Neural progenitor cell (in vitro differentiated cells): ENCODE measurements at regions not wholly inside any gene's neighbourhood (a gene's known extent, or its start where the extent isn't known, plus 50 kb on each side); places are given as distances from the start of the nearest gene placed in this dataset.

Experiments
- DNase-seq: peaks from one replicate; pipeline ENCODE4 v3.0.0-alpha.2; 2016; ENCODE audit warnings: low spot score
- H2AFZ ChIP-seq: fragments of 200-600 bp; sonication (generic); replicated peaks from 2 replicates; pipeline ENCODE4 v1.6.1; 2016; ENCODE audit warnings: antibody characterized with exemption
- H3F3A ChIP-seq: fragments of 200-600 bp; sonication (generic); 2 replicates; pipeline ENCODE4 v1.6.1; 2016; ENCODE audit warnings: antibody characterized with exemption, low read depth
- H3K27ac ChIP-seq: fragments of 200-600 bp; sonication (generic); 2 replicates; pipeline ENCODE4 v1.5.1; 2016; ENCODE audit warnings: mild to moderate bottlenecking
- H3K27me3 ChIP-seq: fragments of 200-600 bp; sonication (generic); 2 replicates; pipeline ENCODE4 v1.6.1; 2016; ENCODE audit warnings: mild to moderate bottlenecking, moderate library complexity
- H3K36me3 ChIP-seq: fragments of 200-600 bp; sonication (generic); 2 replicates; pipeline ENCODE4 v1.5.1; 2016
- H3K4me1 ChIP-seq: fragments of 200-600 bp; sonication (generic); 2 replicates; pipeline ENCODE4 v1.6.1; 2016; ENCODE audit warnings: mixed run types
- H3K4me2 ChIP-seq: fragments of 200-600 bp; sonication (generic); 2 replicates; pipeline ENCODE4 v1.6.1; 2016
- H3K4me3 ChIP-seq: fragments of 200-600 bp; sonication (generic); 2 replicates; pipeline ENCODE4 v1.5.1; 2016
- H3K79me2 ChIP-seq: fragments of 200-600 bp; sonication (generic); 2 replicates; pipeline ENCODE4 v1.6.1; 2016; ENCODE audit warnings: low read depth
- H3K9ac ChIP-seq: fragments of 200-600 bp; sonication (generic); 2 replicates; pipeline ENCODE4 v1.6.1; 2016
- H3K9me3 ChIP-seq: fragments of 200-600 bp; sonication (generic); 2 replicates; pipeline ENCODE4 v1.5.1; 2016; ENCODE audit warnings: low read depth
- H4K20me1 ChIP-seq: fragments of 200-600 bp; sonication (generic); 2 replicates; pipeline ENCODE4 v1.6.1; 2016; ENCODE audit warnings: low read depth
- H3K27ac Mint-ChIP-seq: 3 replicates; pipeline ENCODE4 v1.8.0; 2021; ENCODE audit warnings: mixed read lengths
- H3K27me3 Mint-ChIP-seq: 2 replicates; pipeline ENCODE4 v1.8.0; 2022; ENCODE audit warnings: low read depth, mild to moderate bottlenecking, inconsistent platforms, moderate library complexity, mixed read lengths; ENCODE audit not compliant: insufficient read depth
- H3K36me3 Mint-ChIP-seq: 3 replicates; pipeline ENCODE4 v1.8.0; 2021; ENCODE audit warnings: mixed read lengths
- H3K4me1 Mint-ChIP-seq: 3 replicates; pipeline ENCODE4 v1.8.0; 2021; ENCODE audit warnings: mixed read lengths
- H3K4me3 Mint-ChIP-seq: 3 replicates; pipeline ENCODE4 v1.8.0; 2021; ENCODE audit warnings: mild to moderate bottlenecking, moderate library complexity, mixed read lengths
- H3K9me3 Mint-ChIP-seq: 3 replicates; pipeline ENCODE4 v1.8.0; 2020; ENCODE audit warnings: mixed read lengths
- CTCF ChIP-seq: fragments of 200-600 bp; sonication (generic); IDR thresholded peaks from 2 replicates; pipeline ENCODE4 v1.5.1; 2017; ENCODE audit warnings: antibody characterized with exemption, mild to moderate bottlenecking
- EZH2 ChIP-seq: fragments of 200-600 bp; sonication (generic); IDR thresholded peaks from 2 replicates; pipeline ENCODE4 v1.6.1; 2017; ENCODE audit warnings: antibody characterized with exemption, mild to moderate bottlenecking, moderate library complexity
- EZH2phosphoT487 ChIP-seq: fragments of 200-600 bp; sonication (generic); IDR thresholded peaks from 2 replicates; pipeline ENCODE4 v1.6.1; 2017; ENCODE audit warnings: antibody characterized with exemption

DNA sequence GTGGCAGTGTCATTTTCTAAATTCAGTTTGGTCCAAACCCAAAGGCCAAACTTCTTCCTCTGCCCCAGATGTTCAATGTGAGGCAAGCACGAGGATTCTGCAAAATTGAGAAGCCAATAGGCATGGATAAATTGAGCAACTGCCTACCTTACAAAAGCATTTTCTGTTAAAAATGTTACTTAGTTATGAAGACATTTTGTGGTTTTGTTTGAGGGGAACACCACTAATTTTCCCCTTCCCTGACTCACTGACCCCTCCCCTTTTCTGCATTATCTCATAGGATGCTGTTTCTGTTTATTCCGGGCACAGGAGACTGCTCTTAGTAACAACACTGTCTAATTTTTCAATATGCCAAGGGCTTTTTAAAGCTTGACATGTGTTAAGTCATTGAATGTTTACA lies 462.8 kb downstream of the INSC start:
- Histone ChIP-seq H3K9me3 (no peaks in the 10 kb centered on the region), H3K4me1 (no peaks in the 10 kb centered on the region), H3K27ac (no peak overlapping the region), H3K9ac (no peak overlapping the region), H3K36me3 (no peaks in the 10 kb centered on the region), H3K4me3 (no peak overlapping the region), H3K27me3 (no peaks in the 10 kb centered on the region), H4K20me1 (no peaks in the 10 kb centered on the region), H2AFZ (no peak overlapping the region), H3K4me2 (no peak overlapping the region), H3F3A (no peaks in the 10 kb centered on the region), H3K79me2 (no peaks in the 10 kb centered on the region)
- no peak for TF ChIP-seq CTCF
- TF ChIP-seq EZH2: no peak
- TF ChIP-seq EZH2phosphoT487: no peak
- H3K9me3 Mint-ChIP-seq: no peaks in the 10 kb centered on the region
- peaks cover 2% of the 10 kb centered on the region for H3K4me1 Mint-ChIP-seq
- no peak for DNase-seq
- no peak overlapping the region for H3K27ac Mint-ChIP-seq
- no peaks in the 10 kb centered on the region for H3K36me3 Mint-ChIP-seq
- no peak overlapping the region for H3K4me3 Mint-ChIP-seq
- peaks cover 4% of the 10 kb centered on the region for H3K27me3 Mint-ChIP-seq

- no peaks in the 10 kb centered on the region for H3F3A ChIP-seq
Measured at GRCh38 chr11:15579287-15580001, 464.7 kb downstream of the INSC start.

DNA sequence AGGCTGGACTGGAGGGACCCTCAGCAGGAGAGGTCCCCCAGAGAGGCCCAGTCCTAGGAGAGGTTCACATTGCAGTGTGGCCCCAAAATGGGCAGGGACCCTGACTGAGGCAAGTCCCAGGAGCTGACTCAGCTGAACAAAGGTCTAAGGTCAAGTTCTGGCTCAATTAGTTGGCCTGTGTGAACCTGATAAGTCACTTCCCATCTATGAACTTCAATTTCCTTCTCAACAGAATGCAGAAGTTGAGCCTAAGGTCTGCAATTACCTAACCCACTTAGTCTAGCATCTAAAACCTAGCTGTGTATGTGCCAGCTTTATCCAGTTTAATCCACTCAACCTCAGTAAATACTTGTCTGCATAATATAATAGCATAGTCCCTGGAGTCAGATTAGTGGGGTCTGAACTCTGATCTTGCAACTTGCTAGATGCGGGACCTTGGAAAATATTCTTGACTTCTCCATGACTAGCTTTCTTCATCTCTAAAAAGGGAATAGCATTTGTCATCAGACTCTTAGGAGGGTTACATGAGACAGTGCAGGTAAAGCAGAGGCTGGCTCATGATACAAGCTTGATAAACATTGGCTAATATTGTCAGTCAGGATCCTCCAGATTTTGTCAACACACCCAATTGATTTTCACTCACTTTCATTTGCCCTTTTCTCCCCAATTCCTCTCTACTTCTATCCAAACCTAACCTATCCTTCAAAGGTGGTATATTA lies 465.5 kb downstream of the INSC start:
- Histone ChIP-seq H3K9ac (no peak overlapping the region), H3K4me2 (no peak overlapping the region), H3K27ac (no peak overlapping the region), H3K9me3 (no peaks in the 10 kb centered on the region), H2AFZ (no peak overlapping the region), H3K4me3 (no peak overlapping the region), H3K4me1 (no peaks in the 10 kb centered on the region), H3K79me2 (no peaks in the 10 kb centered on the region), H4K20me1 (no peaks in the 10 kb centered on the region), H3K27me3 (no peaks in the 10 kb centered on the region), H3F3A (no peaks in the 10 kb centered on the region), H3K36me3 (no peaks in the 10 kb centered on the region)
- TF ChIP-seq EZH2phosphoT487 (no peak), CTCF (no peak), EZH2 (no peak)
- Mint-ChIP-seq H3K4me3 (no peak overlapping the region), H3K9me3 (no peaks in the 10 kb centered on the region), H3K4me1 (peaks cover 6% of the 10 kb centered on the region), H3K27me3 (peaks cover 2% of the 10 kb centered on the region), H3K36me3 (no peaks in the 10 kb centered on the region), H3K27ac (no peak overlapping the region)
- no peak for DNase-seq

More at GRCh38 chr11:15579287-15580001, 464.7 kb downstream of the INSC start:
- Histone ChIP-seq H3K4me1 (no peaks in the 10 kb centered on the region), H3K4me3 (no peak overlapping the region), H3K27ac (no peak overlapping the region), H4K20me1 (no peaks in the 10 kb centered on the region), H2AFZ (no peak overlapping the region), H3K27me3 (no peaks in the 10 kb centered on the region), H3K36me3 (no peaks in the 10 kb centered on the region), H3K9me3 (no peaks in the 10 kb centered on the region), H3K4me2 (no peak overlapping the region), H3K9ac (no peak overlapping the region), H3K79me2 (no peaks in the 10 kb centered on the region)
- TF ChIP-seq EZH2phosphoT487 (no peak), CTCF (no peak), EZH2 (no peak)
- H3K4me1 Mint-ChIP-seq: peaks cover 7% of the 10 kb centered on the region
- no peak overlapping the region for H3K27ac Mint-ChIP-seq
- DNase-seq: no peak
- no peak overlapping the region for H3K4me3 Mint-ChIP-seq
- peaks cover 2% of the 10 kb centered on the region for H3K27me3 Mint-ChIP-seq
- no peaks in the 10 kb centered on the region for H3K36me3 Mint-ChIP-seq
- H3K9me3 Mint-ChIP-seq: no peaks in the 10 kb centered on the region
